ENCODE measurements at regions not wholly inside any gene's neighbourhood (a gene's known extent, or its start where the extent isn't known, plus 50 kb on each side); places are given as distances from the start of the nearest gene placed in this dataset.

- TF ChIP-seq, protein P1, sequence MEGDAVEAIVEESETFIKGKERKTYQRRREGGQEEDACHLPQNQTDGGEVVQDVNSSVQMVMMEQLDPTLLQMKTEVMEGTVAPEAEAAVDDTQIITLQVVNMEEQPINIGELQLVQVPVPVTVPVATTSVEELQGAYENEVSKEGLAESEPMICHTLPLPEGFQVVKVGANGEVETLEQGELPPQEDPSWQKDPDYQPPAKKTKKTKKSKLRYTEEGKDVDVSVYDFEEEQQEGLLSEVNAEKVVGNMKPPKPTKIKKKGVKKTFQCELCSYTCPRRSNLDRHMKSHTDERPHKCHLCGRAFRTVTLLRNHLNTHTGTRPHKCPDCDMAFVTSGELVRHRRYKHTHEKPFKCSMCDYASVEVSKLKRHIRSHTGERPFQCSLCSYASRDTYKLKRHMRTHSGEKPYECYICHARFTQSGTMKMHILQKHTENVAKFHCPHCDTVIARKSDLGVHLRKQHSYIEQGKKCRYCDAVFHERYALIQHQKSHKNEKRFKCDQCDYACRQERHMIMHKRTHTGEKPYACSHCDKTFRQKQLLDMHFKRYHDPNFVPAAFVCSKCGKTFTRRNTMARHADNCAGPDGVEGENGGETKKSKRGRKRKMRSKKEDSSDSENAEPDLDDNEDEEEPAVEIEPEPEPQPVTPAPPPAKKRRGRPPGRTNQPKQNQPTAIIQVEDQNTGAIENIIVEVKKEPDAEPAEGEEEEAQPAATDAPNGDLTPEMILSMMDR (conservative IDR thresholded peaks at IDR 0.05) = no peak
- no peak overlapping the region for H3K27ac ChIP-seq
Observed at GRCh38 chr5:133811168-133811567, 157.3 kb downstream of the C5orf15 start.

DNA sequence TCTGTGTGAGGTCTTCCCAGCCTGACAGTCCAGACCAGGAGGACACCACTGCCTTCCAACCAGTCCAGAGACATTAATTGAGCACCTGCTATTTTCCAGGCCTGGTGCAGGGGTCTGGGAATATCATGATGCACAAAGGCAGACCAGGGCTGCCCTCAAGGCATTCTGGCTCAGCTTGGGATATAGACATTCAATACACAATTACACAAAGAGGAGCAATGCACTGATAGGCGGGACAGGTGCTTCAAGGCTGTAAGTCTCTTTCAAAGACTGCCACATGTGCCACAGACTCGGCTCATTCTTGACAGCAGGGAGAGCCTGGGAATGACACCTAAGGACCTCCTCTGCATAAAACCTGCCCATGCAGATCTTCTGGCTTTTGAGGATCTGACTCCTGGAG, 158.6 kb downstream of the C5orf15 start:
- TF ChIP-seq, protein P1 (conservative IDR thresholded peaks at IDR 0.05) = no peak
- H3K27ac ChIP-seq = no peak overlapping the region

GRCh38 chr5:133807348-133807747, 161.1 kb downstream of the C5orf15 start:
- no peak overlapping the region for H3K27ac ChIP-seq

GRCh38 chr5:133806847-133807246, 161.6 kb downstream of the C5orf15 start:
- TF ChIP-seq, protein P1 (conservative IDR thresholded peaks at IDR 0.05) = no peak
- H3K27ac ChIP-seq = no peak overlapping the region

More at GRCh38 chr5:133807348-133807747, 161.1 kb downstream of the C5orf15 start:
- TF ChIP-seq, protein P1 (conservative IDR thresholded peaks at IDR 0.05) = no peak

- H3K27ac ChIP-seq = peak overlapping the region; percentile 39
Observed at GRCh38 chr5:133801955-133802751, 166.3 kb downstream of the C5orf15 start.

GRCh38 chr5:133801431-133801830, 167.0 kb downstream of the C5orf15 start:
- TF ChIP-seq, protein P1 (conservative IDR thresholded peaks at IDR 0.05) = no peak
- peak overlapping the region; percentile 39; the same call in 1 of the 2 replicates for H3K27ac ChIP-seq

More at GRCh38 chr5:133801955-133802751, 166.3 kb downstream of the C5orf15 start:
- TF ChIP-seq, protein P1 (conservative IDR thresholded peaks at IDR 0.05) = no peak

DNA sequence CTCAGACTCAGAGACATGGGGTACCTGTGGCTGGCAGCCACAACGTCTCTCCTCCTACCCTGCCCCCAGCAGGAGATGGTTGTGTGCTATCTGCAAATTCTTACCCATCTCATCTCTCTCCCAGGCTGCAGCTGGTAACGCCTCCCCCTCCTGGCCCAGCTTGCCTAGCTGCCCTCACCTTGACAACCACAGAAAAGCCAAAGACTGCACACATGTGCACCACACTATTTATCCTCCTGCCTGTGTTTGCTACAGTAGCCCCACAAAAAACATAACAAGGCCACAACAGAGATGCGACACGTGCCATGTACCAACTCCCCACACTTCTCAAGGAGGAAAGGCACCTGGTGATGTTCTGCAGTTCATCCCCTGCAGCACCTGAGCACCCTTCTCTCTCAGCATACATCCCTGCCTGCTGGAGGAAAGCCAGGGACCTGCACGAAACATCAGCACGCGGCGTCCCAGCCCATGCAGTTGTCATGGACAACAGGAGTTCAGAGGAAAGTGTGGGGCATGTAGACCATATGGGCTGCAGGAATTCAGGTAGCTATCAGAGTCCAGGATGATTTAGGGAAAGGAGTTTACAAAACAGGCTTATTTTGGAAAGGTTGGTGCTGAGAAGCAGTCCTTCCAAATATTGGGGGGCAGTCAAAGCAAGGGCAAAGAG, 168.7 kb downstream of the C5orf15 start:
- peak overlapping the region; percentile 55 for H3K27ac ChIP-seq
- TF ChIP-seq, protein P1 (conservative IDR thresholded peaks at IDR 0.05) = no peak

All from VCaP (cell line).